ENCODE measurements at regions not wholly inside any gene's neighbourhood (a gene's known extent, or its start where the extent isn't known, plus 50 kb on each side); places are given as distances from the start of the nearest gene placed in this dataset.

DNA sequence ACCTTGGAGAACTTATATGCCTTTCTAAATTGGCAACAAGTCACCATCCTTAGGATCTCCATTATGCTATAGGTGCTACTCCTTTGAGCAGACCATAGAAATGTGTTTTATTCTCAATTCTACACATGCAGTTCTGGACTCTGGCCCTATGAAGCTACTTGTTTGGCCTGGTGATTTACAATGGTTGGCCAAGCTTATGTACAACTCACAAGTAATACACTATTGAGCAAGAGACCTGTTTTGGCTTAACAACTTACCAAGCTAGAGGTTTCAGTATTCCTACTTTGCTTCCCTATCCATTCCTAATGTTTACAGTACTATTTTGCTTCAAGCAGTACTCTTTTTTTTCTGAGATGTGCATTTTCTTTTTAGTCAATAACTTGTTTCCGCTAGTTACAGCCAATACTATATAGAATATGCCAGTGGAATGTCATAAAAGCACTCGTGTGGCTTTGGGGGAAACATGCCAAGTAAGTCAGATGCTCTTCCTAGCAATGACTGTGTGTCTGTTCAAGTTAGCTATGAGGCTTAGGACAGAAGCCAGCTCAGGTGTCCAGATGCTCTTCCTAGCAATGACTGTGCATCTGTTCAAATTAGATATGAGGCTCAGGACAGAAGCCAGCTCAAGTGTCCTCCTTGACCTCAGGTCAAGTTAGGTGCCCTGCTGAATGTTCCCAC, 174.9 kb upstream of the SEMA6D start:
- TF ChIP-seq CEBPB (IDR thresholded peaks at IDR 0.05; ENCODE audit: low read depth) (no peak), ZFX (IDR thresholded peaks at IDR 0.05) (no peak), SP1 (IDR thresholded peaks at IDR 0.05; ENCODE audit: low read depth) (no peak), TCF7L2 (IDR thresholded peaks at IDR 0.05; ENCODE audit: borderline replicate concordance, extremely low read depth, insufficient read depth, insufficient read length) (no peak), POLR2A (IDR thresholded peaks at IDR 0.05; ENCODE audit: borderline replicate concordance, extremely low read depth, insufficient read depth, insufficient read length) (no peak)
- Histone ChIP-seq H3K4me3 (replicated peaks in 1 of 2; ENCODE audit: low read depth in 1 of 2, low read length in 2 of 2) (no peak overlapping the region), H3K9ac (ENCODE audit: low read length) (no peak overlapping the region), H4K20me1 (ENCODE audit: insufficient read depth) (no peaks in the 10 kb centered on the region), H3K27me3 (ENCODE audit: insufficient read depth, low read length) (no peaks in the 10 kb centered on the region), H3K4me1 (ENCODE audit: control insufficient read depth in 1 of 2, insufficient read depth in 2 of 2, low read length in 2 of 2) (no peaks in the 10 kb centered on the region), H3K9me2 (ENCODE audit: insufficient read depth) (no peaks in the 10 kb centered on the region), H3K36me3 (ENCODE audit: control insufficient read depth in 1 of 2, insufficient read depth in 2 of 2, low read length in 2 of 2) (no peaks in the 10 kb centered on the region), H3K79me2 (ENCODE audit: insufficient read depth, low read length) (no peaks in the 10 kb centered on the region), H3K9me3 (ENCODE audit: control insufficient read depth in 1 of 2, insufficient read depth in 1 of 2, low read depth in 1 of 2, low read length in 2 of 2) (peaks cover 19 to 36% of the 10 kb centered on the region in 2 experiments; a peak in 2 of 4 replicates), H3K4me2 (ENCODE audit: low read length) (no peak overlapping the region), H3K27ac (ENCODE audit: low read depth, low read length) (no peak overlapping the region), H2AFZ (ENCODE audit: low read depth, low read length, poor library complexity, severe bottlenecking) (no peak overlapping the region)
- ATAC-seq (no peak), DNase-seq (ENCODE audit: low read depth, low spot score) (no peak)
- POLR2A ChIA-PET = no interaction called here
- RAD21 ChIA-PET (ENCODE audit: low non-redundant PET in 1 of 2, low total read pairs in 2 of 2, uncharacterized antibody in 2 of 2, unreplicated experiment in 2 of 2) = no interaction called here
- BruUV-seq (replicated peaks) = no TSS peak
- intact Hi-C loops (cut with micrococcal nuclease) = no loop called here
- CTCF ChIA-PET = no interaction called here

DNA sequence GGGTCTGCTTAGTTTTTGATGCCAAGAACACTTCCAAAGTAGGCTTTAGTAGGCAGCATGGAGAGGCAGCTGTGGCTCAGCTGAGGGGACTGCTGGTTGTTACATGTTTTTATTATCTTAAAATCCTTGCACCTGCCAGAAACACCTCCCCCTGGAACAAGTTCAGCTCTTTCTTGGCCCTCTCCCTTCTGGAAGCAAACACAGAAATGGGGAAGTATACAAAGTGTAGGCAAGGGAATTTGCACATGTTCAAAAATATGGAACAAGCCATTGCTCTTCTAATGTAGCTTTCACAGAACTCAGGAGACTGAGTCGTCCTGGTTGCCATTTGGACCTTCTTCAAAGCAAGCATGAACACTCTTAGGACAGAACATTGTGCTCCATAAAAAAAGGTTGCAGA, 169.1 kb upstream of the SEMA6D start:
- H3K9me2 ChIP-seq (ENCODE audit: insufficient read depth) = no peaks in the 10 kb centered on the region
- DNase-seq (ENCODE audit: low read depth, low spot score) (no peak), ATAC-seq (no peak)
- H4K20me1 ChIP-seq (ENCODE audit: insufficient read depth) = no peaks in the 10 kb centered on the region
- no peak overlapping the region for H3K27ac ChIP-seq (ENCODE audit: low read depth, low read length)
- ChIA-PET POLR2A (no interaction called here), CTCF (no interaction called here), RAD21 (ENCODE audit: low non-redundant PET in 1 of 2, low total read pairs in 2 of 2, uncharacterized antibody in 2 of 2, unreplicated experiment in 2 of 2) (no interaction called here)
- H3K9ac ChIP-seq (ENCODE audit: low read length) = no peak overlapping the region
- no peaks in the 10 kb centered on the region for H3K27me3 ChIP-seq (ENCODE audit: insufficient read depth, low read length)
- no peaks in the 10 kb centered on the region for H3K36me3 ChIP-seq (ENCODE audit: control insufficient read depth in 1 of 2, insufficient read depth in 2 of 2, low read length in 2 of 2)
- BruUV-seq (replicated peaks) = no TSS peak
- no peaks in the 10 kb centered on the region for H3K79me2 ChIP-seq (ENCODE audit: insufficient read depth, low read length)
- no peak overlapping the region for H3K4me2 ChIP-seq (ENCODE audit: low read length)
- intact Hi-C loops (cut with micrococcal nuclease) = no loop called here
- H3K4me3 ChIP-seq (replicated peaks in 1 of 2; ENCODE audit: low read depth in 1 of 2, low read length in 2 of 2) = no peak overlapping the region
- no peak overlapping the region for H2AFZ ChIP-seq (ENCODE audit: low read depth, low read length, poor library complexity, severe bottlenecking)
- H3K4me1 ChIP-seq (ENCODE audit: control insufficient read depth in 1 of 2, insufficient read depth in 2 of 2, low read length in 2 of 2) = no peaks in the 10 kb centered on the region; a peak in 1 of 4 replicates
- H3K9me3 ChIP-seq (ENCODE audit: control insufficient read depth in 1 of 2, insufficient read depth in 1 of 2, low read depth in 1 of 2, low read length in 2 of 2) = peaks cover 9 to 46% of the 10 kb centered on the region in 2 experiments; a peak in 2 of 4 replicates
- TF ChIP-seq FOSL1 (IDR thresholded peaks at IDR 0.05; ENCODE audit: low read depth) (no peak), TCF7L2 (IDR thresholded peaks at IDR 0.05; ENCODE audit: borderline replicate concordance, extremely low read depth, insufficient read depth, insufficient read length) (no peak), ELF1 (IDR thresholded peaks at IDR 0.05; ENCODE audit: borderline replicate concordance, low read depth) (no peak), RAD21 (IDR thresholded peaks at IDR 0.05; ENCODE audit: low read depth) (no peak), JUND (IDR thresholded peaks at IDR 0.05) (no peak), CBX3 (IDR thresholded peaks at IDR 0.05; ENCODE audit: low read depth) (no peak), EZH2phosphoT487 (IDR thresholded peaks at IDR 0.05; ENCODE audit: borderline replicate concordance) (no peak)
- TF ChIP-seq, protein P1, sequence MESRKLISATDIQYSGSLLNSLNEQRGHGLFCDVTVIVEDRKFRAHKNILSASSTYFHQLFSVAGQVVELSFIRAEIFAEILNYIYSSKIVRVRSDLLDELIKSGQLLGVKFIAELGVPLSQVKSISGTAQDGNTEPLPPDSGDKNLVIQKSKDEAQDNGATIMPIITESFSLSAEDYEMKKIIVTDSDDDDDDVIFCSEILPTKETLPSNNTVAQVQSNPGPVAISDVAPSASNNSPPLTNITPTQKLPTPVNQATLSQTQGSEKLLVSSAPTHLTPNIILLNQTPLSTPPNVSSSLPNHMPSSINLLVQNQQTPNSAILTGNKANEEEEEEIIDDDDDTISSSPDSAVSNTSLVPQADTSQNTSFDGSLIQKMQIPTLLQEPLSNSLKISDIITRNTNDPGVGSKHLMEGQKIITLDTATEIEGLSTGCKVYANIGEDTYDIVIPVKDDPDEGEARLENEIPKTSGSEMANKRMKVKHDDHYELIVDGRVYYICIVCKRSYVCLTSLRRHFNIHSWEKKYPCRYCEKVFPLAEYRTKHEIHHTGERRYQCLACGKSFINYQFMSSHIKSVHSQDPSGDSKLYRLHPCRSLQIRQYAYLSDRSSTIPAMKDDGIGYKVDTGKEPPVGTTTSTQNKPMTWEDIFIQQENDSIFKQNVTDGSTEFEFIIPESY (IDR thresholded peaks at IDR 0.05; ENCODE audit: extremely low read depth, insufficient replicate concordance, low read length) = no peak
- TF ChIP-seq, protein P2, sequence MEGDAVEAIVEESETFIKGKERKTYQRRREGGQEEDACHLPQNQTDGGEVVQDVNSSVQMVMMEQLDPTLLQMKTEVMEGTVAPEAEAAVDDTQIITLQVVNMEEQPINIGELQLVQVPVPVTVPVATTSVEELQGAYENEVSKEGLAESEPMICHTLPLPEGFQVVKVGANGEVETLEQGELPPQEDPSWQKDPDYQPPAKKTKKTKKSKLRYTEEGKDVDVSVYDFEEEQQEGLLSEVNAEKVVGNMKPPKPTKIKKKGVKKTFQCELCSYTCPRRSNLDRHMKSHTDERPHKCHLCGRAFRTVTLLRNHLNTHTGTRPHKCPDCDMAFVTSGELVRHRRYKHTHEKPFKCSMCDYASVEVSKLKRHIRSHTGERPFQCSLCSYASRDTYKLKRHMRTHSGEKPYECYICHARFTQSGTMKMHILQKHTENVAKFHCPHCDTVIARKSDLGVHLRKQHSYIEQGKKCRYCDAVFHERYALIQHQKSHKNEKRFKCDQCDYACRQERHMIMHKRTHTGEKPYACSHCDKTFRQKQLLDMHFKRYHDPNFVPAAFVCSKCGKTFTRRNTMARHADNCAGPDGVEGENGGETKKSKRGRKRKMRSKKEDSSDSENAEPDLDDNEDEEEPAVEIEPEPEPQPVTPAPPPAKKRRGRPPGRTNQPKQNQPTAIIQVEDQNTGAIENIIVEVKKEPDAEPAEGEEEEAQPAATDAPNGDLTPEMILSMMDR (IDR thresholded peaks at IDR 0.05 in 2 of 3, conservative IDR thresholded peaks at IDR 0.05 in 1 of 3; ENCODE audit: borderline replicate concordance in 1 of 3, insufficient read depth in 1 of 3, low read depth in 2 of 3, low read length in 2 of 3) = no peak
- TF ChIP-seq, protein P3, sequence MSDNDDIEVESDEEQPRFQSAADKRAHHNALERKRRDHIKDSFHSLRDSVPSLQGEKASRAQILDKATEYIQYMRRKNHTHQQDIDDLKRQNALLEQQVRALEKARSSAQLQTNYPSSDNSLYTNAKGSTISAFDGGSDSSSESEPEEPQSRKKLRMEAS (IDR thresholded peaks at IDR 0.05) = no peak
- TF ChIP-seq, protein P4, sequence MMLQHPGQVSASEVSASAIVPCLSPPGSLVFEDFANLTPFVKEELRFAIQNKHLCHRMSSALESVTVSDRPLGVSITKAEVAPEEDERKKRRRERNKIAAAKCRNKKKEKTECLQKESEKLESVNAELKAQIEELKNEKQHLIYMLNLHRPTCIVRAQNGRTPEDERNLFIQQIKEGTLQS (IDR thresholded peaks at IDR 0.05) = no peak

Measured in HCT116 (cell line).